Uterus (tissue), 2 donors: ENCODE measurements at regions not wholly inside any gene's neighbourhood (a gene's known extent, or its start where the extent isn't known, plus 50 kb on each side); places are given as distances from the start of the nearest gene placed in this dataset.

Experiments used
- CTCF ChIP-seq, 4 experiments: fragments of 200-600 bp in 2 of 4; fragments of 450-650 bp in 2 of 4; sonication (generic) in 2 of 4; IDR thresholded peaks; one replicate each; pipeline ENCODE4 v1.5.1; 2016 to 2019; ENCODE audit warnings: antibody characterized with exemption in 4 of 4, mild to moderate bottlenecking in 2 of 4, moderate library complexity in 1 of 4
- POLR2A ChIP-seq, 2 donors: fragments of 450-650 bp; IDR thresholded peaks; one replicate each; pipeline ENCODE4 v1.6.1; 2016; ENCODE audit warnings: antibody characterized with exemption in 2 of 2, mild to moderate bottlenecking in 1 of 2, moderate library complexity in 1 of 2

DNA sequence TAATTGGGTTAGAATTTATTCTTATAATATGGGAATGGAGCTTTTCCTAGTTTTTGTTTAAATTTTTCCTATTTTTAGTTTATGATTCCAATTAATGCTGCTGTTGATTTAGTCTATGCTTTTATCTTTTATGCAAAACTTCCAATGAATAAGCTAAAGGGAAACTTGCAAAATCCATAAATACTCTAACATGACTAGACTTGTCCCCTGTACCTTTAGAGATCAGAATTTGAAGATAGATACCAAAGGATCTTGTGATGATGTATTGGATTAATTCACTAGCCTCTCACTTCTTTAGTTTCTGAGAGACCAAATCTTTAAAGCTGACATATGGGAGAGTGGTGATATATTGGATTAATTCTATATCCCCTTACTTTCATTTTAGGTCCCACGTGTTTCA is 306.6 kb upstream of the PRMT6 start:
- TF ChIP-seq CTCF (IDR thresholded peaks at IDR 0.05) (no peak), POLR2A (IDR thresholded peaks at IDR 0.05) (no peak)
